Vagina (tissue), 2 donors: ENCODE measurements at regions not wholly inside any gene's neighbourhood (a gene's known extent, or its start where the extent isn't known, plus 50 kb on each side); places are given as distances from the start of the nearest gene placed in this dataset.

ENCODE experiments used
- CTCF ChIP-seq, 3 experiments: fragments of 450-650 bp in 2 of 3; fragments of 200-600 bp in 1 of 3; sonication (generic) in 1 of 3; IDR thresholded peaks; one replicate each; pipeline ENCODE4 v1.5.1; 2017 to 2019; ENCODE audit warnings: antibody characterized with exemption in 3 of 3, mild to moderate bottlenecking in 2 of 3, moderate library complexity in 2 of 3
- POLR2A ChIP-seq, 2 donors: fragments of 450-650 bp; IDR thresholded peaks; one replicate each; pipeline ENCODE4 v1.6.1; 2017; ENCODE audit warnings: antibody characterized with exemption in 2 of 2, mild to moderate bottlenecking in 2 of 2, moderate library complexity in 2 of 2

- TF ChIP-seq CTCF (IDR thresholded peaks at IDR 0.05) = no peak
- TF ChIP-seq POLR2A (IDR thresholded peaks at IDR 0.05) = no peak
These were observed 352.3 kb upstream of the ATXN7L3B start for GRCh38 chr12:74185360-74185759.
